ENCODE measurements at regions not wholly inside any gene's neighbourhood (a gene's known extent, or its start where the extent isn't known, plus 50 kb on each side); places are given as distances from the start of the nearest gene placed in this dataset.

DNA sequence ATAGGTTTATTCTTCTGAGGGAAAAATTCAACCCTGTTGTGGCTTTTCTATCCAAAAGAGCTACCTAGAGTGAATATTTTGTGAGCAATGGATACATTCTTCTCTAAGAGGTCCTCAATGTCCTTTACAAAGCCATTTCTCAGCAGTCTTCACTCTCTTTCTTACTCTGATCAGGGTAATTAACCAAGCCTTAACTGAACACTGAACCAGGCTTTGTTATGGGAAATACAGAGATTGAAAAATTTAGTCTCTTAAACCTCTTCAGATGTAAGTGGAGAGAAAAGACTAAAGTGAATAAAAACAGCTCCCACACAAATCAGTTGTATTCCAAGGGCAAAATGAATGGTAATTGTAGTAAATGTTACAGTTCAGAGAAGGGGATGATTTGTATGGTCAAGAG lies 64.0 kb upstream of the XIST start:
- TF ChIP-seq POLR2A (IDR thresholded peaks at IDR 0.05) = no peak
- TF ChIP-seq CTCF (IDR thresholded peaks at IDR 0.05) = no peak
